Progenitor cell of endocrine pancreas (in vitro differentiated cells): ENCODE measurements at regions not wholly inside any gene's neighbourhood (a gene's known extent, or its start where the extent isn't known, plus 50 kb on each side); places are given as distances from the start of the nearest gene placed in this dataset.

Experiments
- DNase-seq: peaks from one replicate; pipeline ENCODE4 v3.0.0; 2021; ENCODE audit warnings: low spot score; ENCODE audit not compliant: unreplicated experiment
- H3K27ac Mint-ChIP-seq: 2 replicates; pipeline ENCODE4 v1.8.0; 2021; ENCODE audit warnings: mild to moderate bottlenecking, moderate library complexity, mixed read lengths
- H3K27me3 Mint-ChIP-seq: 2 replicates; pipeline ENCODE4 v1.8.0; 2021; ENCODE audit warnings: mixed read lengths
- H3K36me3 Mint-ChIP-seq: 2 replicates; pipeline ENCODE4 v1.8.0; 2022; ENCODE audit warnings: mixed read lengths; ENCODE audit not compliant: insufficient read depth
- H3K4me1 Mint-ChIP-seq: 2 replicates; pipeline ENCODE4 v1.8.0; 2021; ENCODE audit warnings: low read depth, mixed read lengths
- H3K4me3 Mint-ChIP-seq: 2 replicates; pipeline ENCODE4 v1.8.0; 2021; ENCODE audit warnings: low read depth, mild to moderate bottlenecking, moderate library complexity, mixed read lengths
- H3K9me3 Mint-ChIP-seq: 2 replicates; pipeline ENCODE4 v1.8.0; 2021; ENCODE audit warnings: low read depth, mixed read lengths
- CTCF ChIP-seq: fragments of 200-600 bp; sonication (generic); IDR thresholded peaks from one replicate; pipeline ENCODE4 v1.5.0; 2021; ENCODE audit warnings: antibody characterized with exemption, mild to moderate bottlenecking; ENCODE audit not compliant: unreplicated experiment

GRCh38 chr3:178195824-178196223 is 340.4 kb upstream of the KCNMB2 start:
- no peak for TF ChIP-seq CTCF
- H3K9me3 Mint-ChIP-seq, result peaks cover 5% of the 10 kb centered on the region
- no peak overlapping the region for H3K4me3 Mint-ChIP-seq
- no peak for DNase-seq
- H3K27ac Mint-ChIP-seq, result no peak overlapping the region
- H3K36me3 Mint-ChIP-seq, result no peaks in the 10 kb centered on the region
- no peaks in the 10 kb centered on the region for H3K27me3 Mint-ChIP-seq
- peaks cover 1% of the 10 kb centered on the region for H3K4me1 Mint-ChIP-seq

DNA sequence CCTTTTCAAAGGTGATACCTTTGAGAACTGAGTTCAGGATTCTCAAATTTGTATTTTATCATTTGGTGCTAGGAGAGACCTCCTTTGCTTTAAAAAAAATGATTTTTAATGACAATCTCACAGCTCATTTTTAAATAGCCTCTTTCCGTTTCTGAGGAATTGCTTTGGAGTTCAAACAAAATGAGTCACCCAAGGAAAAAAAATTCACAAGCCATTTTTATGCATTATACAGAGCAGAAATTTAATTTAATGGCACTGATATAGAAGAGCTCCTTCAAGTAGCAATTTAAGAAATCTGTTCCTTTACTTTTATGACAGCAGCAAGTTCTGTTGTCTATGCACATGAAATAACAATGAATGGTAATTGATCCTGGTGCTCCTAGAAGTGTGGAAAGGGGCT is 337.9 kb upstream of the KCNMB2 start:
- DNase-seq, result no peak
- Mint-ChIP-seq H3K36me3 (no peaks in the 10 kb centered on the region), H3K9me3 (no peaks in the 10 kb centered on the region), H3K4me3 (no peak overlapping the region), H3K4me1 (peaks cover 10% of the 10 kb centered on the region), H3K27me3 (no peaks in the 10 kb centered on the region), H3K27ac (no peak overlapping the region)
- TF ChIP-seq CTCF, result no peak

- Mint-ChIP-seq H3K9me3 (no peaks in the 10 kb centered on the region), H3K27me3 (peaks cover 4% of the 10 kb centered on the region), H3K4me1 (peaks cover 9% of the 10 kb centered on the region), H3K27ac (no peak overlapping the region), H3K36me3 (no peaks in the 10 kb centered on the region), H3K4me3 (no peak overlapping the region)
- TF ChIP-seq CTCF, result no peak
- no peak for DNase-seq
Observed at GRCh38 chr3:178200316-178200715, 335.9 kb upstream of the KCNMB2 start.

GRCh38 chr3:178201714-178202113 is 334.5 kb upstream of the KCNMB2 start:
- Mint-ChIP-seq H3K27ac (no peak overlapping the region), H3K36me3 (no peaks in the 10 kb centered on the region), H3K4me3 (no peak overlapping the region), H3K4me1 (peaks cover 13% of the 10 kb centered on the region), H3K9me3 (no peaks in the 10 kb centered on the region), H3K27me3 (peaks cover 4% of the 10 kb centered on the region)
- no peak for TF ChIP-seq CTCF
- DNase-seq, result no peak

- no peak overlapping the region for H3K4me3 Mint-ChIP-seq
- no peak overlapping the region for H3K27ac Mint-ChIP-seq
- H3K36me3 Mint-ChIP-seq, result no peaks in the 10 kb centered on the region
- peaks cover 4% of the 10 kb centered on the region for H3K27me3 Mint-ChIP-seq
- no peaks in the 10 kb centered on the region for H3K9me3 Mint-ChIP-seq
- H3K4me1 Mint-ChIP-seq, result peaks cover 13% of the 10 kb centered on the region
- no peak for DNase-seq
- TF ChIP-seq CTCF, result no peak
Observed at GRCh38 chr3:178202194-178202593, 334.0 kb upstream of the KCNMB2 start.
